ENCODE measurements at regions not wholly inside any gene's neighbourhood (a gene's known extent, or its start where the extent isn't known, plus 50 kb on each side); places are given as distances from the start of the nearest gene placed in this dataset.

DNA sequence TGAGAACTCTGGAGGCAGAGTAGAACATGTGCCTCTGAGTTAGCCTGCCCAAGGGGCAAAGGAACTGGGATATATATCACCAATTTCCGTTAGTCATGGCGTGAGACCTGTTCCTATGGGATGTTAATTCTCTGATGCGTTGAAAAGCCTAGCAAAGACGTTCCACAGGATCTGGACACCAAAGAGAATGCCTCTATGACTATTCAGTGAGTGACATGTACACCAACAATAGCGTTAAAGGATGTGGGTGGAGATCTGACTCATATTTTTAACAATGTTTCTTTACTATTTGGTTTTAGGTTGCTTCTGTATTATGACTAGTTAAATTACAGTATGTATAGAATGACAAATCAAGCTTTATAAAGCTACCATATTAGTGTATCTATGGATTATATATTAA is 320.9 kb upstream of the MC4R start:
- Mint-ChIP-seq H3K4me1 (no peaks in the 10 kb centered on the region), H3K9me3 (no peaks in the 10 kb centered on the region), H3K36me3 (ENCODE audit: low read depth) (no peaks in the 10 kb centered on the region), H3K4me3 (no peak overlapping the region), H3K27ac (no peak overlapping the region), H3K27me3 (ENCODE audit: low read depth, poor library complexity) (no peaks in the 10 kb centered on the region)
- TF ChIP-seq, protein P1, sequence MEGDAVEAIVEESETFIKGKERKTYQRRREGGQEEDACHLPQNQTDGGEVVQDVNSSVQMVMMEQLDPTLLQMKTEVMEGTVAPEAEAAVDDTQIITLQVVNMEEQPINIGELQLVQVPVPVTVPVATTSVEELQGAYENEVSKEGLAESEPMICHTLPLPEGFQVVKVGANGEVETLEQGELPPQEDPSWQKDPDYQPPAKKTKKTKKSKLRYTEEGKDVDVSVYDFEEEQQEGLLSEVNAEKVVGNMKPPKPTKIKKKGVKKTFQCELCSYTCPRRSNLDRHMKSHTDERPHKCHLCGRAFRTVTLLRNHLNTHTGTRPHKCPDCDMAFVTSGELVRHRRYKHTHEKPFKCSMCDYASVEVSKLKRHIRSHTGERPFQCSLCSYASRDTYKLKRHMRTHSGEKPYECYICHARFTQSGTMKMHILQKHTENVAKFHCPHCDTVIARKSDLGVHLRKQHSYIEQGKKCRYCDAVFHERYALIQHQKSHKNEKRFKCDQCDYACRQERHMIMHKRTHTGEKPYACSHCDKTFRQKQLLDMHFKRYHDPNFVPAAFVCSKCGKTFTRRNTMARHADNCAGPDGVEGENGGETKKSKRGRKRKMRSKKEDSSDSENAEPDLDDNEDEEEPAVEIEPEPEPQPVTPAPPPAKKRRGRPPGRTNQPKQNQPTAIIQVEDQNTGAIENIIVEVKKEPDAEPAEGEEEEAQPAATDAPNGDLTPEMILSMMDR (IDR thresholded peaks at IDR 0.05): no peak
- no peak for DNase-seq

DNA sequence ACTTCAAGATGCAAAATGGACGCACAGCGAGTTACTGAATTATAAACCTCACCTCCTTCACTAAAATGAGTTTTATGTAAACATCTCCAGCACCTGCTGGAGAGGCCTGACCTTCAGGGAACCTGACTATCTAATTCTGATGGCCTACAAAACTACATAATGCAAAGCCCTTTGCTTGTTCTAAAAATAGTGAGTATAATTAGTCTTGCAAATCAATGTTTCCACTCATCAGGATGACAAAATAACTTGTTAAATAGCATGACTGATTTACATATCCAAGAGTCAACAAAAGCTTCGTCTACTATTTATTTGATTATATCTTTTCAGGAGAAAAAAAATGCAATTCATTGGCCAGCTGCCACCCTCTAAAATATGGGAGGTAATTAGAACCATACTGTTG is 326.3 kb upstream of the MC4R start:
- no peaks in the 10 kb centered on the region for H3K4me1 Mint-ChIP-seq
- no peak overlapping the region for H3K4me3 Mint-ChIP-seq
- no peaks in the 10 kb centered on the region for H3K36me3 Mint-ChIP-seq (ENCODE audit: low read depth)
- no peak overlapping the region for H3K27ac Mint-ChIP-seq
- H3K9me3 Mint-ChIP-seq: no peaks in the 10 kb centered on the region
- no peak for DNase-seq
- TF ChIP-seq, protein P1 (IDR thresholded peaks at IDR 0.05): no peak
- peaks cover 3% of the 10 kb centered on the region for H3K27me3 Mint-ChIP-seq (ENCODE audit: low read depth, poor library complexity)

DNA sequence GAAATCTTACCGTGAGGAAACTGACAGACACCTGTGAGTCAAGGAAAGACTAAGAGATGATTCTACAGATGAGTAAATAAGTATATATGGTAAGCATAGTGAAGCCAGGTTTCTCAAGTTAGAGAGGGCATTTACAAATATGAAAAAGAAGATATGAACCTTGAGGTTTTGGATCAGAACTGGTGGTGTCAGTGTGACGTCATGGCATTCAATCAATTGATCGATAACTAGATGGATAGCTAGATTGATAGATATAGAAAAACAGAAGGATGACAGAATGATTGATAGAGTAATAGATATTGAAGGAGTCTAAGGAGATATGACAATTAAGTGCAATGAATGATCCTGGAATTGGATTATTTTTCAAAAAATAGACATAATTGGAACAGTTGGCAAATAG is 350.2 kb upstream of the MC4R start:
- TF ChIP-seq, protein P1 (IDR thresholded peaks at IDR 0.05): no peak
- Mint-ChIP-seq H3K36me3 (ENCODE audit: low read depth) (no peaks in the 10 kb centered on the region), H3K27me3 (ENCODE audit: low read depth, poor library complexity) (peaks cover 6% of the 10 kb centered on the region), H3K27ac (no peak overlapping the region), H3K9me3 (no peaks in the 10 kb centered on the region), H3K4me3 (no peak overlapping the region), H3K4me1 (no peaks in the 10 kb centered on the region)
- DNase-seq: no peak

DNA sequence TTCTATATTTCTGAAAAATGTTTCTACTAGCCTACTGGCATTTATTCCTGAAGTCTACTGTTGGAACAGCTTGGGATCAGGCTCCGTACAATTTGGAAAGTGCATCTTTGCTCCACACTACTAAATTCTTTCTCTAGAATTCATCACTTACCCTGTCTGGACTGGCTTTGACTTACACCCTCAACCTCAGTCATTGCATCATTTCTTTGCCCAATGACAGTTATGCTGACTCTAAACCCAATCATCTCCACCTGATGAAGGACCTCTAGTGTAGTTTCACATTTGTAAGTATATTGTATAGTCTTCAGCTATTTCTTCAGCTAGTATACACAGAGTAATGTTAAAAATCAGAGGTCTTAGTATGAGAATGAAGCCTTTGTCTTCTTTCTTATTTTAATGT is 359.6 kb upstream of the MC4R start:
- Mint-ChIP-seq H3K27ac (no peak overlapping the region), H3K4me1 (no peaks in the 10 kb centered on the region), H3K27me3 (ENCODE audit: low read depth, poor library complexity) (peaks cover 3% of the 10 kb centered on the region), H3K4me3 (no peak overlapping the region), H3K9me3 (no peaks in the 10 kb centered on the region), H3K36me3 (ENCODE audit: low read depth) (no peaks in the 10 kb centered on the region)
- TF ChIP-seq, protein P1 (IDR thresholded peaks at IDR 0.05): no peak
- DNase-seq: no peak

DNA sequence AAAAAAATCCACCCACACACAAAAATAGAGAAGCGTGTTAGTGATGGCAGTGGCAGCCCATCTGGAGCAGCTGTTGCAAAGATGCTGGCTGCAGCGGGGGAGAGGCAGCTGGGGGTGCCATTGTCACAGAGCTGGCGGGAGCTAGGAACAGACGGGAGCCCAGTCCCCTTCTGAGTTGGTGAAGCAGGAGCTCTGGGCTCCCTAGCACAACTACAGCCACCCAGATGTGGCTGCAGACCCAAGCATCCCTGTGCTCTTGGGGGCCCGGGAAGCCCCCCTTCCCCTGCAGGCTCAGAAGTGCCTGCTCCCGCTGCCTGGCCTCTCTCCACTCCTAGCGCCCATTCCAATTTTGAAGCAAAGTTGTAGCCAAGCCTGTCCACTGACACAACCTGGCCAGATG is 366.6 kb upstream of the MC4R start:
- DNase-seq: no peak
- H3K9me3 Mint-ChIP-seq: no peaks in the 10 kb centered on the region
- H3K27me3 Mint-ChIP-seq (ENCODE audit: low read depth, poor library complexity): no peaks in the 10 kb centered on the region
- H3K27ac Mint-ChIP-seq: no peak overlapping the region
- no peak overlapping the region for H3K4me3 Mint-ChIP-seq
- no peaks in the 10 kb centered on the region for H3K4me1 Mint-ChIP-seq
- TF ChIP-seq, protein P1 (IDR thresholded peaks at IDR 0.05): no peak
- H3K36me3 Mint-ChIP-seq (ENCODE audit: low read depth): no peaks in the 10 kb centered on the region

DNA sequence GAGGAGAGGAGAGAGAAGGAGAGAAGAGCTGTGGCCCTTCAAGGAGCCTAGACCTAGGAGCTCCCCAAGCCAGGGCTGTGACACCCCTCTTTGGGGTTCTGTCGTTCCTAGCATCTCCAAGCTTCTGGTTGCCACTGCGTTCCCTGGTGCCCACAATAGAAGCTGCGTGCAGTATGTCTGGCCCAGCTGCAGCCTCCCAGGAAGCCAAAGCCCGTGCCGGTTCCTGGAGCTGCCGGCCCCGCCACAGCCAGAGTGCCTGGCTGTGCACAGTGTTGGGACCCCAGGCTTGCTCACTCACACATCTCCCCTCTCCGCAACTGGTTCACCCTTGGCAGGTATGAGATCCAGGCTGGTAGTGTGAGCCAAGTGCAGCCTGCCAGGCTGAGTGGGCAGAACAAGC is 367.7 kb upstream of the MC4R start:
- DNase-seq: no peak
- Mint-ChIP-seq H3K9me3 (no peaks in the 10 kb centered on the region), H3K36me3 (ENCODE audit: low read depth) (no peaks in the 10 kb centered on the region), H3K4me1 (no peaks in the 10 kb centered on the region), H3K27ac (no peak overlapping the region), H3K4me3 (no peak overlapping the region), H3K27me3 (ENCODE audit: low read depth, poor library complexity) (no peaks in the 10 kb centered on the region)
- TF ChIP-seq, protein P1 (IDR thresholded peaks at IDR 0.05): no peak
